SK-N-SH treated with all-trans-retinoic acid at 6 μM for 48 hours (cell line): ENCODE measurements at regions not wholly inside any gene's neighbourhood (a gene's known extent, or its start where the extent isn't known, plus 50 kb on each side); places are given as distances from the start of the nearest gene placed in this dataset.

ENCODE experiments used
- ATAC-seq: fragments of 200-7000 bp; cut with Tn5 transposase; 3 replicates; pipeline ENCODE4 v1.9.1; 2020; ENCODE audit warnings: mild to moderate bottlenecking, moderate library complexity
- ARNTL ChIP-seq: fragments of 450-650 bp; formaldehyde crosslinking; IDR thresholded peaks from 2 replicates; pipeline ENCODE4 v1.5.0; 2020; ENCODE audit warnings: low read depth, mild to moderate bottlenecking, moderate library complexity, borderline replicate concordance
- BACH2 ChIP-seq: fragments of 250-450 bp; sonication (Bioruptor Pico); IDR thresholded peaks from 2 replicates; pipeline ENCODE4 v1.9.0; 2021; ENCODE audit warnings: mild to moderate bottlenecking, borderline replicate concordance
- CREB5 ChIP-seq: fragments of 250-450 bp; sonication (Bioruptor Pico); IDR thresholded peaks from 2 replicates; pipeline ENCODE4 v1.5.1; 2020; ENCODE audit warnings: low read depth, mild to moderate bottlenecking, moderate library complexity
- CSDC2 ChIP-seq: fragments of 250-450 bp; sonication (Bioruptor Pico); IDR thresholded peaks from 2 replicates; pipeline ENCODE4 v1.5.0; 2020; ENCODE audit warnings: mild to moderate bottlenecking, moderate library complexity
- CSRNP3 ChIP-seq: fragments of 250-450 bp; sonication (Bioruptor Pico); IDR thresholded peaks from 2 replicates; pipeline ENCODE4 v1.5.1; 2021; ENCODE audit warnings: mild to moderate bottlenecking, moderate library complexity
- GLIS3 ChIP-seq: fragments of 250-450 bp; sonication (Bioruptor Pico); IDR thresholded peaks from 2 replicates; pipeline ENCODE4 v1.5.0; 2020; ENCODE audit warnings: mild to moderate bottlenecking, moderate library complexity
- ISL1 ChIP-seq: fragments of 250-450 bp; sonication (Bioruptor Pico); IDR thresholded peaks from 2 replicates; pipeline ENCODE4 v2.1.2; 2022; ENCODE audit warnings: mild to moderate bottlenecking, moderate library complexity
- OSR1 ChIP-seq: fragments of 250-450 bp; sonication (Bioruptor Pico); IDR thresholded peaks from 2 replicates; pipeline ENCODE4 v1.8.0; 2022; ENCODE audit warnings: moderate library complexity, mild to moderate bottlenecking, inconsistent platforms
- PATZ1 ChIP-seq: fragments of 250-450 bp; sonication (Bioruptor Pico); IDR thresholded peaks from 2 replicates; pipeline ENCODE4 v1.8.0; 2020; ENCODE audit warnings: mild to moderate bottlenecking, moderate library complexity, borderline replicate concordance
- POU6F1 ChIP-seq: fragments of 250-450 bp; sonication (Bioruptor Pico); IDR thresholded peaks from 2 replicates; pipeline ENCODE4 v1.8.0; 2021; ENCODE audit warnings: low read depth, mild to moderate bottlenecking, moderate library complexity, borderline replicate concordance
- PPARA ChIP-seq: fragments of 250-450 bp; sonication (Bioruptor Pico); IDR thresholded peaks from 2 replicates; pipeline ENCODE4 v1.5.0; 2020; ENCODE audit warnings: mild to moderate bottlenecking, borderline replicate concordance
- RARB ChIP-seq: fragments of 250-450 bp; sonication (Bioruptor Pico); IDR thresholded peaks from 2 replicates; pipeline ENCODE4 v1.8.0; 2021; ENCODE audit warnings: mild to moderate bottlenecking, moderate library complexity
- SNAI2 ChIP-seq: fragments of 250-450 bp; sonication (Bioruptor Pico); IDR thresholded peaks from 2 replicates; pipeline ENCODE4 v1.5.0; 2020; ENCODE audit warnings: mild to moderate bottlenecking, moderate library complexity
- TCF4 ChIP-seq: fragments of 250-450 bp; sonication (Bioruptor Pico); IDR thresholded peaks from 2 replicates; pipeline ENCODE4 v1.8.0; 2021; ENCODE audit warnings: mild to moderate bottlenecking, moderate library complexity, borderline replicate concordance
- TOX ChIP-seq: fragments of 250-450 bp; sonication (Bioruptor Pico); IDR thresholded peaks from 2 replicates; pipeline ENCODE4 v1.8.0; 2021; ENCODE audit warnings: mild to moderate bottlenecking, moderate library complexity, borderline replicate concordance
- TSHZ2 ChIP-seq: fragments of 250-450 bp; sonication (Bioruptor Pico); IDR thresholded peaks from 2 replicates; pipeline ENCODE4 v1.5.0; 2020; ENCODE audit warnings: mild to moderate bottlenecking, moderate library complexity
- ZC3H10 ChIP-seq: fragments of 250-450 bp; sonication (Bioruptor Pico); IDR thresholded peaks from 2 replicates; pipeline ENCODE4 v1.5.1; 2021; ENCODE audit warnings: mild to moderate bottlenecking, moderate library complexity
- ZFP3 ChIP-seq: fragments of 250-450 bp; sonication (Bioruptor Pico); IDR thresholded peaks from 2 replicates; pipeline ENCODE4 v1.5.0; 2020; ENCODE audit warnings: mild to moderate bottlenecking, moderate library complexity
- ZFP30 ChIP-seq: fragments of 450-650 bp; formaldehyde crosslinking; IDR thresholded peaks from 2 replicates; pipeline ENCODE4 v1.5.0; 2022; ENCODE audit warnings: mild to moderate bottlenecking, moderate library complexity
- ZNF565 ChIP-seq: fragments of 450-650 bp; formaldehyde crosslinking; conservative IDR thresholded peaks from 2 replicates; pipeline ENCODE4 v1.5.0; 2020; ENCODE audit warnings: low read depth, mild to moderate bottlenecking, moderate library complexity
- ZNF70 ChIP-seq: fragments of 450-650 bp; formaldehyde crosslinking; IDR thresholded peaks from 2 replicates; pipeline ENCODE4 v1.5.0; 2020; ENCODE audit warnings: mild to moderate bottlenecking, moderate library complexity
- ZNF8 ChIP-seq: fragments of 450-650 bp; formaldehyde crosslinking; IDR thresholded peaks from 2 replicates; pipeline ENCODE4 v1.5.0; 2020; ENCODE audit warnings: mild to moderate bottlenecking, moderate library complexity

GRCh38 chrX:13932416-13932815, 97.3 kb downstream of the GEMIN8 start (continued):
- no peak for TF ChIP-seq PATZ1 (CRISPR knock-in tag)

- no peak for ATAC-seq
- TF ChIP-seq CREB5 (CRISPR knock-in tag): no peak
- TF ChIP-seq OSR1 (CRISPR knock-in tag): no peak
- no peak for TF ChIP-seq RARB (CRISPR knock-in tag)
- no peak for TF ChIP-seq CSRNP3 (CRISPR knock-in tag)
- TF ChIP-seq ZNF565 (CRISPR knock-in tag): no peak
- no peak for TF ChIP-seq BACH2
- no peak for TF ChIP-seq SNAI2 (CRISPR knock-in tag)
- TF ChIP-seq PPARA: no peak
- TF ChIP-seq POU6F1: no peak
- TF ChIP-seq ZC3H10 (CRISPR knock-in tag): no peak
- TF ChIP-seq ZNF8 (CRISPR knock-in tag): no peak
- no peak for TF ChIP-seq CSDC2 (CRISPR knock-in tag)
- no peak for TF ChIP-seq ZFP30
- TF ChIP-seq ZFP3 (CRISPR knock-in tag): no peak
- no peak for TF ChIP-seq TOX
- TF ChIP-seq ARNTL (CRISPR knock-in tag): no peak
- no peak for TF ChIP-seq PATZ1 (CRISPR knock-in tag)
- no peak for TF ChIP-seq GLIS3 (CRISPR knock-in tag)
- no peak for TF ChIP-seq TCF4 (CRISPR knock-in tag)
- TF ChIP-seq TSHZ2: no peak
Measured at GRCh38 chrX:13927175-13927574, 102.5 kb downstream of the GEMIN8 start.

GRCh38 chrX:13923845-13924244, 105.8 kb downstream of the GEMIN8 start:
- ATAC-seq: no peak
- TF ChIP-seq ZFP3 (CRISPR knock-in tag) (no peak), TSHZ2 (no peak), ISL1 (no peak), BACH2 (no peak), PPARA (no peak), ZNF70 (CRISPR knock-in tag) (no peak), ARNTL (CRISPR knock-in tag) (no peak)
